GM18909 (cell line): ENCODE measurements at regions not wholly inside any gene's neighbourhood (a gene's known extent, or its start where the extent isn't known, plus 50 kb on each side); places are given as distances from the start of the nearest gene placed in this dataset.

ENCODE experiments used
- ATAC-seq: cut with Tn5 transposase; IDR thresholded peaks from one replicate; pipeline ENCODE4 v1.9.1; 2021; ENCODE audit warnings: mild to moderate bottlenecking; ENCODE audit not compliant: unreplicated experiment, poor library complexity

DNA sequence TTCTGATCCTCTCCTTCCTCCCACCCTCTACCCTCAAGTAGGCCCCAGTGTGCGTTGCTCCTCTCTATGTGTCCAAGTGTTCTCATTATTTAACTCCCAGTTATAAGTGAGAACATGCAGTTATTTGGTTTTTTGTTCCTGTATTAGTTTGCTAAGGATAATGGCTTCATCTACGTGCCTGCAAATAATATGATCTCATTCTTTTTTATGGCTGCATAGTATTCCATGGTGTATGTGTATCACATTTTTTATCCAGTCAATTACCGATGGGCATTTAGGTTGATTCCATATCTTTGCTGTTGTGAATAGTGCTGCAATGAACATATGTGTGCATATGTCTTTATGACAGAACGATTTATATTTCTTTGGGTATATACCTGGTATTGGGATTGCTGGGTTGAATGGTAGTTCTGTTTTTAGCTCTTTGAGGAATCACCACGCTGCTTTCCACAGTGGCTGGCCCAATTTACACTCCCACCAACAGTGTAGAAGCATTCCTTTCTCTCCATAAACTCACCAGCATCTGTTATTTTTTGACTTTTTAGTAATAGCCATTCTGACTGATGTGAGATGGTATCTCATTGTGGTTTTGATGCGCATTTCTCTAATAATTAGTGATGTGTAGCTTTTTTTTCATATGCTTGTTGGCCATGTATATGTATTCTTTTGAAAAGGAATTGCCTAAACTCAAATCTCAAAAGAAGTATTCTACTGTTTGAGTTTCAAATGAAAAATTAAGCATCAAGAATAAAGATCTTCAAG lies 116.9 kb downstream of the ETS2 start:
- no peak for ATAC-seq

DNA sequence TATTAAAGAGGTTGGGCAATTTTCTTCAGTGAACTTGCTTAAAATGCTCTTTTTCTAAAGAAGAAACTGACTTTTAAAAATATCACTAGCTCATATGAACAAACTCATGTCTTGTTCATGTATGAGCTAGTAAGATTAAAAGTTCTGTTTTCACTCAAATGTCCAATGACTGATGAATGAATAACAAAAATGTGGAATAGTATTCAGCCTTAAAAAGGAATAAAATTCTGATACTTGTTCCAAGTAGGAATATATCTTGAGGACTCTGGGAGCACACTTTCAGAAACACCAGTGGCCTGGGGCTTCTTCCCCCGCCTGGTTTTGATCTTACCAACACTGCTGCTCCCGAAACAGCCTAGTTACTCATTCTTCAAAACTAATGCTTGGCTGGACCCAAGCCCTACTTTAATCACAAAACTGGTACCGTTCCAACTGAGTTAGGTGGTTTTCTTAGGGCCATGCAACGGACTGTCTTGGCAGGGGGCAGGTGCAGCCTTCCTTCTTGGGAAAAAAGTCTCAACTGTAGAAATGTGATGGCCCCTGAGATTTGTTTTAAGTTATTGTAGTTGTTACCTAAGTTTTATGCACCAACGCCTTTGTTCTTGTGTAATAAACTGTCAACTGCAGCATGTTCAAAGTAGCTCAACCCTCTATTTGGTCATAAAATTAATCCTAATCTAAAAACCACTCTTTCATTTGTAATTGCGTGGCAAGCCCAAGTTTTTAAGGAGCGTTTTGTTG lies 116.0 kb downstream of the ETS2 start:
- ATAC-seq = no peak

DNA sequence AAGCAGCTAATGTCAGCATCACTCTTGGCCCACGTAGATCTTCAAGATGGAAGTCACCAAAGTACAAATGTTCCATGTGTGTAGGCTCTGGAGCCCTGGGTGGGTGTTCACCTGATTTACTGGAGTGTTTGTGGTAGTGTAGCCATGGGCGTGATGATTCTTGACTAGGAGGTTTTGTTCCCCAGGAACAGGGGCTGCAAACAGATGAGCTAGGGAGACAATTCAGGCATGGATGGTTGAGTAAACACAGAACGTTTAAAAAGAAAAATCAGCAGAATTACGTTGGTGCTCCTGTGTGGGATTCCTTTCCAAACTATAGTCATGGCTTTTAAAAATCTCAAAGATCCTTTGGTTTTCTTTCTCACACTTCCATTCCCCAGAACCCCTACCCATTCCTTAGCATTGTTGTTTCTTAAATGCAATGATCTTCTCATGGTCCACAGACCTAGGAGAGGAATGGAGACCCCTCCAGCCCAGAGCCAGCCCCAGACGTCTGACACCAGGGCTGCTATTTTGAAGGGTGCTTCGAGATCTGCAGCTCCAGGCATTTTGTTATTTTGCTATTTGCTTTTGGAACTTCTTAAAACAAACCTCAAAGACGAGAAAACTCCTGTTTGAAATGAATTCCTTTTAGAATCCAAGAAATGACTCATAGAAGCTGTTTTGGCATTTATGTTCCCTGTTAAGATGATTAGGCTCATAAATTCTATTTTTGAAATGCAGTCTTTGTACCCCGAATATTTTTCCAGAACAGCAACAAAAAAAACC lies 115.1 kb downstream of the ETS2 start:
- ATAC-seq = no peak

DNA sequence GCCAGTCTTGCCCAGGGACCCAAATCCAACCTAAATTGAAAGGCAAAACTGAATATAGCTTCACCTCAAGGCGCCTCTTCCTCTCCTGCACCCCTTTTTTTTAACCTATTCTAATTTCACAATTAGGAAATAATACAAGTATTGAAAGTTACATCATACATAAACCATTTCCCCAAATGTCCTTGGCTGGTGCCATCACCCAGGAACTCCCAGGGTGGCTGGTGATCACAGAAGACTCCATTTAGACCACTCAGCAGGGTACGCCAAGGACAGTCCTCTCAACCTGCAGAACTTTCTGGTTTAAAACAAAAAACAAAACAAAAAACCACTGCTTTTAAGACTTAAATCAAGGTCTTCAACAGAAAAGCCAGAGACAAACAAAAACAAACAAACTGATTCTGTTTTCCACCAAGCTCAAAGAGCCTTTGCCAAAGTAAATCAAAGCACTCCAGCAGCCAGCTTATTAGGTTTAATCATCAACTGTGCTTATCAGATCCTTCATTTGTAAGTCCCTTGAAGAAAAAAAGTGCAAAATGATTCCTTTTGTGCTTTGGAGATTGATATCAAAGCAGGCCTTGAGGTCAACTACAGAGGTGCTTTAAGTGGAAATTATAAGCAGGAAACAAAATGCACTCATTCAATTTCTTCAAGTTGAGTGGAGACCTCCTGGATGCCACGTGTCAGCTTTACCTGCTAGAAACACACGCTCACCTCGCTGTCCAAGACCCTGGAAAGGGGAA lies 113.0 kb downstream of the ETS2 start:
- no peak for ATAC-seq

DNA sequence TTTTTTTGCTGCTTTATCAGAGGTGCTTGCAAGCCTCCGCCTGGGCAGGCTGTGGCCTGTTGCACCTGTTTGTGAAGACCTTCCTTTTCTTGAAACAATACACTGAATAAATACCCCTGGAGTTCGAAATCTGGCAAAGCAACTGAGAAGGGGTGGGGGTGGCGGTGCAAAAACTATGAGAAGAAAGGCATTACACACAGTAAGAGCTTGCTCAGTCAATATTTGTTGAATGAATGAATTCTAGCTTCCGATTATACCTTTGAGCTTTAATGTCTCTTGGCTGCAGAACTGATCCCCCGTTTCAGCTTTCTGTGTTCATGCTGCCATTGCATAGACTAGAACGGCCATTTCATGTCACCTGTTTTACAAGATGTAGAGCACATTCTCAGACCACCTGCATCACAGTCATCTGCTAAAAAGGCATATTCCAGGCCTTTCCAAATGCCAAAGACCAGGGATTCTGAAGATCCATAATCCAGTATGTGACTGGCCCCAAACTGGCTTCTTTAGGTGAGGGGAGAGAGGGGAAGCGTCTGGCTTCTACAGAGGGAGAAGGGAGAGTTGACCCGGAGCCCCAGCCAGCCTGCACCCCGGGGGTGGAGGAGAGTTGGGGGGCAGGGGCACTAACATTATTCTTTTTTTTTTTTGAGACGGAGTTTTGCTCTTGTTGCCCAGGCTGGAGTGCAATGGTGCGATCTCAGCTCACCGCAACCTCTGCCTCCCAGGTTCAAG lies 111.5 kb downstream of the ETS2 start:
- ATAC-seq = no peak

DNA sequence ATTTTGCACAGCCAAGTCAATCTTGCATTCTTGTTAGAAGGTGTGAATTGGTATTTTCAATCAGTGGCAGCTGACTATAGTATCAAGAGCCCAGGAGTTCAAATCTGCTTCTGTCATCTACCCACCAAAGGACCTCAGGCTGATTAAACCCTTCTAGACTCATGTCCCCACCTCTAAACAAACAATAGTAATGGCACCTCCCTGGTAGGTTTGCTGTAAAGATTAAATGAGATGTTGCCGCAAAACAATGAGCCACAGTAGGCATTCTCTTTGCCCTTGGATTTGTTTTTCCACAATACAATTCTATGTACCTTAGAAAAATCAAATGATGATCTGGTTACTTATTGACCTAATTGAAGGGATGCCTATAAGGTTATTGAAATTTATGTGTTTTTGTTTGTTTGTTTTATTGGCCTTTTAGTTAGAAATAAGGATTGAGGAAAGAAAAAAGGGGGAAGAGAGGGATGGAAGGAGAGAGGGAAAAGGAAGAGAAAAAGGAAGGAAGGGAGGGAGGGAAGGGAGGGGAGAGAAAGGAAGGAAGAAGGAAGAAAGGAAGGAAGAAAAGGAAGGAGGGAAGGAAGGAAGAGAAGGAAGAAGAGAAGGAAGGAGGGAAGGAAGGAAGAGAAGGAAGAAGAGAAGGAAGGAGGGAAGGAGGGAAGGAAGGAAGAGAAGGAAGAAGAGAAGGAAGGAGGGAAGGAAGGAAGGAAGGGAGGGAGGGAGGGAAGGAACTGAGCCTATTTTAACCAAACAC lies 110.7 kb downstream of the ETS2 start:
- no peak for ATAC-seq

DNA sequence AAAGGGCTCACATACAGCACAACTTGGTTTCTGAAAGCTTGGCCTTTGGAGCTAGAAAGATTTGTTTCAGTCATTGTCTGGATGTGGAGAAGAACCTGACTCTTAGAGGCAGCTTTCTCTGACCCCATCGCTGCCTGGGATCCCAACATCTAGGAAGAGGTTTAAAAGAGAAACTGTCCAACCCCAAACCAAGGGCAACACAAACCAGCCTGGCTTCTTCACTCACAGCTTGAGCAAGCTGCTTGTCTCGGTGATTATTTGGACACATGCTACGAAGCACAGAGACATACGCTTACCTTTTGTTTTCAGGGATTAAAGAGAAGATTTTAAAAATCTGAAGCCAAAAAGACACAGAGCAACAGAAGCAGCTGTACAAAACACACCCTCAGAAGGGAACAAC lies 109.8 kb downstream of the ETS2 start:
- ATAC-seq = no peak

DNA sequence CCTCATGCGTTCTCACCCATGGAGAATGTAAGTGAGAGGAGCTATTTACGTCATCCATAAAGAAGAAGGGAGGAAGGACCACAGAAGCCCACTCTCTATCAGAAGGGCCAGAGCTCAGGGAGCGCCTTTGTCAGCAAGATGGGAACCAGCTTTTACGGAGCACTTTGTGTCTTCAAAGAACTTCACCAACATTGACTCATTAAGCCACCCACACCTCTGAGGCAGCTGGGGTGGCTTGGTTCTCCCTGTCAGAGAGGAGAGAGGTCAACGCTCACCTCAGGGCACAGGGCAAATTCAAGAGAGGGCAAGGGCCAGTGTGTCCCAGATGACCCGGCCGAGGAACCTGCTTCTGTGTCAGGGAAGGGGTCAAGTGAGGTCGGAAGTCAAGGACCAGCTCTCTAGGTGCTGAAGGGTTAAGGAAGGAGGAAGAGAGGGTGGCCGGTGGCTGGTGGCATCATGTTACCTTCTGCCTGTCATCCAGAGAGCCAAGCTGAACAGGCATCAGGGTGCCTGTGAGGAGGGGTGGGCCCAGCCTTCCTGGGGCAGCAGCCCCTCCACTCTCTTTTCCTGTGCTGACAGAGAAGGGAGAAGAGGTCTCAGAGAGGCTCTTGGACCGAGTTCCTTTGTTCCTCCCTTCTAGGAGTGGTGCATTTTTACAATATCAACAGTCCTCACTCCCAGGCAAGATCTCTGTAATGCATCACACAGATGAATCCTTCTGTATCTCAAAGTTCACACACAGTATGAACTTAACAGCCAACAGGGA lies 109.0 kb downstream of the ETS2 start:
- no peak for ATAC-seq

DNA sequence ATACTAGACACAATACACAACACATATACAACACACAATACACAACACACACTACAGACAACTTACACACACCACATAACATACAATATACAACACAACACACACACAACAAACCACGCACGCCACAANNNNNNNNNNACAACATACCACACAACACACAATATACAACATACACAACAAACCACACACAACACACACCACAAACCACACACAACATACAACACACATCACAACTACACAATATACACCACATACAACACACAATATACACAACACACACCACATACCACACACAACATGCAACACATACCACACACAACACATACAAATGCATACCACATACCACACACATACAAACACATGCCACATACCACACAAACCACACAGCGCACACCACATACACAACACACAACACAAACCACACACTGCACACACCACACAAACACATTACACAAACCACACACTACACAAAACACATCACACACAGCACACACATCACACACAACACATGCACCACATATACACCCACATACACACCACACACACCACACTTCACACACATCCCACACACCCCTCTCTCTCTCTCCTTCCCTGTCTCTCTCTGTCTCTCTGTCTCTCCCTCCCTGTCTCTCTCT lies 108.3 kb downstream of the ETS2 start:
- no peak for ATAC-seq

DNA sequence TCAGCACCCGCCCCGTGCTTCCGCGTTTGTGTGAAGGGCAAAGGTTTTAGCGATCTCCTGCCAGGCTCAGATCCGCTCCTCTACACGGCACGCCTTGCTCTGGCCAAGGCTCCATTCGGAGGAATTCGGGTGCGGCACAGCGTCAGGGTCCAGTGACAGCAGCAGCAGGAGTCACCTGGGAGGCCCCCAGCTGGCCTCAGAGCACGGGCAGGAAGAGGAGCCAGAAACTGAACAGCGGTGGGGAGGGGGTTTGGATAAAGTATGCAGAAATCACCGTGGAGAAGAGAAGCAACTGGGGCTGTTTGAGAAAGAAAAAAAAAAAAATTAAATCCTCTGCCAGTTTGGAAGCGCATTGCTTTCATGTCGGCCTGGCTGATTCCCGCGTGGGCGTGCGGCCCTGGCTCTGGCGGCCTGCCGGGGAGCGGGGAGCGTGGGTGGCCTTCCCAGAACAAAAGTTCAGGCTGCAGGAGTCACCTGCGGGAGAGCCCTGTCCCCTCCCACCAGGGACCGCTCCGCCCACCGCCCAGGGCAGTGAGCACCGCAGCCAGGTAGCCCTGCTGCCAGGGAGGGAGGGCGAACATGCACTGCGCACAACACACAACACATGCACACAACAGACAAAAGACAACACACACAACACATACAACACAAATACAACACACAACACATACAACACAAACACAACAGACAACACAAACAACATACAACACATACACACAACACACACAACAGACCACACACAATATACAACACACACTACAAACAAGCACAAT lies 107.6 kb downstream of the ETS2 start:
- no peak for ATAC-seq

DNA sequence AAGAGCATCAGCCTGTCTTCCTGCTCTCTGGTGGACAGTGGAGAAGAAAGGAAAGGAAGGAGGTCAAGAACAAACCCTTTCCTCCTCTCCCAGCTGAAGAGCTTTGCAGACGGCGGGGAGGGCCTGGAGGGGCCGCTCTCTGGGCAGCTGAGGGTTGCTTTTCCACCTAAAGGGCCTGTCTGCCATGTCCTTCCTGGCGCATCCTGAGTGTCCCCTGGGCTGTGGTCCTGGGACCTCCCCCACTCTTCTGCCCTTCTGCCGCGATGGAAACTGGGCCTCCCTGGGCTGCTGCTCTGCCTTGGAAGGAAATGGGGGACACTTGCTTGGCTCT lies 107.0 kb downstream of the ETS2 start:
- ATAC-seq = no peak

DNA sequence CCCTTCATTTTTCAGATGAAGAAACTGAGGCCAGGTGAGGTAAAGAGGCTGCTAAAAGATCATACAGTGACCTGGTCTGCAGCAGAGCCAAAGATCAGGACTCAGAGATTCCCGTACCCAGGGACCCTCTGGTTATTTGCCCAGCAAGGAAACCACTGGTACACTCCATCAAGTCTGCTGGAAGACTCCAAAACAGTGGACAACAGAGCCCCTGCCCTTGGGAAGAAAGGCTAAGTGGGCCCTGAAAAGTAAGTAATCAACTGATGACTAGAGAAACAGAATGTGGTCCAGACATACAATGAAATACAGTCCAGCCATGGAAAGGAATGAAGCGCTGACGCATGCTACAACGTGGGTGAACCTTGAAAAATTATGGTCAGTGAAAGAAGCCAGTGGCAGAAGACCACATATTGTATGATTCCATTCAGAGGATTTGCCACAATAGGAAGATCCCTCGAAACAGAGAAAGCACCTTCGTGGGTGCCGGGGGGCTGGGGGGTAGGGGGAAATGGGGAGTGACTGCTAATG lies 106.4 kb downstream of the ETS2 start:
- no peak for ATAC-seq

DNA sequence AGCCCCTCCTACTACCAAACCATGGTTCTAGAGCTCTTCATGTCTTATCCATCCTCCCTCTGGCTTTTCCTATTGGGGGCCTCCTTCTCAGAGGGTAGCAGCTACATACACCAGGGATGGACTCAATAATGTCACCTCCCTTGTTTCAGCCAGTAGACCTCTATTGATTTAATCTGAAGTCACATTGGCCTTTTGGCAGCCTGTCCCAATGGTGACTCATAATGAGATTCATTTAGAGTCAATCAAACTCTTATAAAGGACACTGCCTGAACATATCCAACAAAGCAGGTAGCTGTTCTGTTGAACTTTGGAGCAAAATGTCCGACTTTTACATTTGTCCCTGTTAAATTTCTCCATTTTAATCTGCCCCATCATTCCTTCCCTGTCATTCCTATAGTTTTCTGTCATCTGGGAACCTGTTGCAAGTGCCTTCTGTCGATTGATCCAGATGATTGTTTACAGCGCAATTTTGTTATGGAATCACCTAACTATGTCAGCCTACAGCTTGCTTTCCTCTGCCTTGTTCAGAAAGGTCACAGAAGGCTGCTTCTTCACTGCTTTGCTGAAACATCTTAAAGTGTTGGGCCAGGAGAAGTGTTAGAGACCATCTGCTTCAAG lies 105.9 kb downstream of the ETS2 start:
- ATAC-seq = no peak

DNA sequence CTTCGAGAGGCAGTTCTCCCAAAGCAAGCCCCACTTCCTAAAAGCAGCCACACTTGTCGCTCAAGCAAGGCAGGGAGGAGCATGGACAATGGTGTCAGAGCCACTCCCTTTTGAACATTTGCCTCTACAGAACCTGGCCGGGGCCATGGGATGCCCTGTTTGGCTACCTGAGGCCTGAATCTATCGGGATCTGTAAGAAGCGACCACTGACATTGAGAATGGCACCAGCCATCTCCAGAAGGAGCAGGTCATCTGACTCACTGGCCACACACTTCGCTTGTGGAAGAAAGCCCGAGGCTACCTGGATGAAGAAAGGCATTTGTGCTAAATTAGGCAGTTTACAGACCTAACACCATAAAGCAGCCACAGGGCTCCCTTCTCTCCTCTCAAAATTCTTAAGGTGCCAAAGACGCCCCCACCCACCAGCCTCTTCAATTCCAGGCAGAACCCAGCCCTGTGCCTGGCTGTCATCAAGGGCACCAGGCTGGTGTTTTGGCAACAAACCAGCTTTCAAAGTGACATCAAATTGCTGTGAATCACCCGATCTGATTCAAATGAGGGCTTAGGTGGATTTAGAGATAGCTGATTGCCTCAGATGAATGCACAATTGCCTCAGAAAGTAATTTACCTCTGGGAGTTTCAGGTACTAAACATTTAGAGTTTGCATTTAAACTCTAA lies 104.8 kb downstream of the ETS2 start:
- no peak for ATAC-seq

DNA sequence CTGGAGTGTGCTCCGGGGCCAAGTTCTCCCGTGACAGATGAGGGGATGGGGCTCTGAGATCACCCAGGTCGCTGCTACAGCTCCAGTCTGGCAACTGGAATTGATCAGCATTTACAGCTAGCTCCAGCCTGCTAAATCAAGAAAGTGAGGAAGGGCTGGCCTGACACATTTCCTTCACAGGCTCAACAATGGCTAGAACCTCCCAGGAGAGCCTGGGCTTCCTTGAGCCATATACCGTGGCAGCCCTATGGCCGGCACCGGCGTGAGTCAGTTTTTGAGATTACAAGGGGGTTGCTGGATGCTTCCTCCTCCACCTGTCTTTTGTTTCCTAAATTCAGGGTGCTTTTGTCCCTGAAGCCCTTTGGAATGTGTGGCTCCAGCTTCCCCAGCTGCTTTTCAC lies 104.2 kb downstream of the ETS2 start:
- no peak for ATAC-seq

DNA sequence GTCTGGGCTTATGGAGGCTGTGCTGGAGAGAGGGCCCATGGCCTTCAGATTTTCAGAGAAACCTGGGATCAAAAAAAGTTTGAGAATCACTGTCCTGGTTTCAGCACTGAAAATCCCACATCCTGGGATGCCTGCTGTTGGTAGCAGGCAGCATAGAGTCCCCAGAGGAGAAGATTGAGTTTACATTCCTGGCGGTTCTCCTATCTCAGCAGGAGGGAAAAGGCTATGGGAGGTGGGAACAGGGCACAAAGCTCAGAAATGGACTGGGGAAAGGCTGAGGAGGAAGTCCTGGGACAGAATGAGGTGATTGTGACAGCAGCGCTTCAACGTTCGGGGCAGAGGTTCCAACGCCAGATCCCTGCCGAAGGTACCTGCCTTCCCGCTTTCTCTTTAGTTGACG lies 103.4 kb downstream of the ETS2 start:
- no peak for ATAC-seq
